ENCODE measurements at regions not wholly inside any gene's neighbourhood (a gene's known extent, or its start where the extent isn't known, plus 50 kb on each side); places are given as distances from the start of the nearest gene placed in this dataset.

DNA sequence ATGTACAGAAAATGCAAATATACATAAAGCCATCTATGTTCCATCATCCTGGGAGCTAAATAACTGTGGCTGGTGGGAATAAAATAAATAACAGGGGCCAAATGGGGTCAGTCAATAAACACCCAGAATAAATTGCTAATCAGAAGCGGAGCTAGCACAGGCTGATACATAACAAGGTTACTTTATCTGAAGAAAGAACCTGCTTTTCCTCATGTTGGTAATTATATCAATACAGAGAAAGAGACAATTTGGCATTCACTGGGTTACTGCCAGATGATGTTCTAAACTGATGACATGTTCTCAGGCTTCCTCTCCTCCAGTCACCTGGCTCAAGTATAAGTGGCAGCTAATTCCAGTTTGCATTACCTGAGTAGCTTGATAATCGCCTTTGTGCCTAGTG is 144.9 kb upstream of the CD180 start:
- Mint-ChIP-seq H3K4me1 (peaks cover 10% of the 10 kb centered on the region), H3K4me3 (no peak overlapping the region), H3K27ac (no peak overlapping the region), H3K36me3 (peaks cover 22% of the 10 kb centered on the region; the same call in 1 of the 2 replicates), H3K27me3 (ENCODE audit: low read depth) (no peaks in the 10 kb centered on the region), H3K9me3 (peaks cover 26% of the 10 kb centered on the region)
- CTCF ChIA-PET, result no interaction called here
- POLR2A ChIA-PET, result no interaction called here
- no peak for DNase-seq (ENCODE audit: low spot score)
- ATAC-seq, result no peak
- no peak for TF ChIP-seq ZSCAN18 (CRISPR knock-in tag; IDR thresholded peaks at IDR 0.05)
- TF ChIP-seq TEAD4 (CRISPR knock-in tag; IDR thresholded peaks at IDR 0.05), result no peak
- no peak for TF ChIP-seq HMGA2 (CRISPR knock-in tag; IDR thresholded peaks at IDR 0.05)
- TF ChIP-seq FOXK1 (CRISPR knock-in tag; IDR thresholded peaks at IDR 0.05), result no peak
- no peak for TF ChIP-seq ELF4 (CRISPR knock-in tag; IDR thresholded peaks at IDR 0.05; ENCODE audit: low read depth)
- TF ChIP-seq, protein P1, sequence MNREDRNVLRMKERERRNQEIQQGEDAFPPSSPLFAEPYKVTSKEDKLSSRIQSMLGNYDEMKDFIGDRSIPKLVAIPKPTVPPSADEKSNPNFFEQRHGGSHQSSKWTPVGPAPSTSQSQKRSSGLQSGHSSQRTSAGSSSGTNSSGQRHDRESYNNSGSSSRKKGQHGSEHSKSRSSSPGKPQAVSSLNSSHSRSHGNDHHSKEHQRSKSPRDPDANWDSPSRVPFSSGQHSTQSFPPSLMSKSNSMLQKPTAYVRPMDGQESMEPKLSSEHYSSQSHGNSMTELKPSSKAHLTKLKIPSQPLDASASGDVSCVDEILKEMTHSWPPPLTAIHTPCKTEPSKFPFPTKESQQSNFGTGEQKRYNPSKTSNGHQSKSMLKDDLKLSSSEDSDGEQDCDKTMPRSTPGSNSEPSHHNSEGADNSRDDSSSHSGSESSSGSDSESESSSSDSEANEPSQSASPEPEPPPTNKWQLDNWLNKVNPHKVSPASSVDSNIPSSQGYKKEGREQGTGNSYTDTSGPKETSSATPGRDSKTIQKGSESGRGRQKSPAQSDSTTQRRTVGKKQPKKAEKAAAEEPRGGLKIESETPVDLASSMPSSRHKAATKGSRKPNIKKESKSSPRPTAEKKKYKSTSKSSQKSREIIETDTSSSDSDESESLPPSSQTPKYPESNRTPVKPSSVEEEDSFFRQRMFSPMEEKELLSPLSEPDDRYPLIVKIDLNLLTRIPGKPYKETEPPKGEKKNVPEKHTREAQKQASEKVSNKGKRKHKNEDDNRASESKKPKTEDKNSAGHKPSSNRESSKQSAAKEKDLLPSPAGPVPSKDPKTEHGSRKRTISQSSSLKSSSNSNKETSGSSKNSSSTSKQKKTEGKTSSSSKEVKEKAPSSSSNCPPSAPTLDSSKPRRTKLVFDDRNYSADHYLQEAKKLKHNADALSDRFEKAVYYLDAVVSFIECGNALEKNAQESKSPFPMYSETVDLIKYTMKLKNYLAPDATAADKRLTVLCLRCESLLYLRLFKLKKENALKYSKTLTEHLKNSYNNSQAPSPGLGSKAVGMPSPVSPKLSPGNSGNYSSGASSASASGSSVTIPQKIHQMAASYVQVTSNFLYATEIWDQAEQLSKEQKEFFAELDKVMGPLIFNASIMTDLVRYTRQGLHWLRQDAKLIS (CRISPR knock-in tag; IDR thresholded peaks at IDR 0.05; ENCODE audit: borderline replicate concordance), result no peak
- TF ChIP-seq, protein P2, sequence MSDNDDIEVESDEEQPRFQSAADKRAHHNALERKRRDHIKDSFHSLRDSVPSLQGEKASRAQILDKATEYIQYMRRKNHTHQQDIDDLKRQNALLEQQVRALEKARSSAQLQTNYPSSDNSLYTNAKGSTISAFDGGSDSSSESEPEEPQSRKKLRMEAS (CRISPR knock-in tag; IDR thresholded peaks at IDR 0.05), result no peak
- TF ChIP-seq SMAD3 (CRISPR knock-in tag; IDR thresholded peaks at IDR 0.05; ENCODE audit: borderline replicate concordance), result no peak
- TF ChIP-seq ETV6 (CRISPR knock-in tag; IDR thresholded peaks at IDR 0.05), result no peak
- TF ChIP-seq CBFB (CRISPR knock-in tag; IDR thresholded peaks at IDR 0.05; ENCODE audit: low read depth), result no peak
- TF ChIP-seq FOXJ3 (CRISPR knock-in tag; IDR thresholded peaks at IDR 0.05; ENCODE audit: borderline replicate concordance), result no peak
- TF ChIP-seq ARID4B (CRISPR knock-in tag; IDR thresholded peaks at IDR 0.05; ENCODE audit: borderline replicate concordance), result no peak

GRCh38 chr5:67339219-67339767 is 142.7 kb upstream of the CD180 start:
- no peak for DNase-seq (ENCODE audit: low spot score)
- CTCF ChIA-PET, result no interaction called here
- ATAC-seq, result no peak
- Mint-ChIP-seq H3K27me3 (ENCODE audit: low read depth) (no peaks in the 10 kb centered on the region), H3K36me3 (peaks cover 5% of the 10 kb centered on the region; the same call in 1 of the 2 replicates), H3K27ac (no peak overlapping the region), H3K4me3 (no peak overlapping the region), H3K4me1 (peaks cover 3% of the 10 kb centered on the region; the same call in 1 of the 2 replicates), H3K9me3 (peaks cover 9% of the 10 kb centered on the region)
- TF ChIP-seq, protein P3, sequence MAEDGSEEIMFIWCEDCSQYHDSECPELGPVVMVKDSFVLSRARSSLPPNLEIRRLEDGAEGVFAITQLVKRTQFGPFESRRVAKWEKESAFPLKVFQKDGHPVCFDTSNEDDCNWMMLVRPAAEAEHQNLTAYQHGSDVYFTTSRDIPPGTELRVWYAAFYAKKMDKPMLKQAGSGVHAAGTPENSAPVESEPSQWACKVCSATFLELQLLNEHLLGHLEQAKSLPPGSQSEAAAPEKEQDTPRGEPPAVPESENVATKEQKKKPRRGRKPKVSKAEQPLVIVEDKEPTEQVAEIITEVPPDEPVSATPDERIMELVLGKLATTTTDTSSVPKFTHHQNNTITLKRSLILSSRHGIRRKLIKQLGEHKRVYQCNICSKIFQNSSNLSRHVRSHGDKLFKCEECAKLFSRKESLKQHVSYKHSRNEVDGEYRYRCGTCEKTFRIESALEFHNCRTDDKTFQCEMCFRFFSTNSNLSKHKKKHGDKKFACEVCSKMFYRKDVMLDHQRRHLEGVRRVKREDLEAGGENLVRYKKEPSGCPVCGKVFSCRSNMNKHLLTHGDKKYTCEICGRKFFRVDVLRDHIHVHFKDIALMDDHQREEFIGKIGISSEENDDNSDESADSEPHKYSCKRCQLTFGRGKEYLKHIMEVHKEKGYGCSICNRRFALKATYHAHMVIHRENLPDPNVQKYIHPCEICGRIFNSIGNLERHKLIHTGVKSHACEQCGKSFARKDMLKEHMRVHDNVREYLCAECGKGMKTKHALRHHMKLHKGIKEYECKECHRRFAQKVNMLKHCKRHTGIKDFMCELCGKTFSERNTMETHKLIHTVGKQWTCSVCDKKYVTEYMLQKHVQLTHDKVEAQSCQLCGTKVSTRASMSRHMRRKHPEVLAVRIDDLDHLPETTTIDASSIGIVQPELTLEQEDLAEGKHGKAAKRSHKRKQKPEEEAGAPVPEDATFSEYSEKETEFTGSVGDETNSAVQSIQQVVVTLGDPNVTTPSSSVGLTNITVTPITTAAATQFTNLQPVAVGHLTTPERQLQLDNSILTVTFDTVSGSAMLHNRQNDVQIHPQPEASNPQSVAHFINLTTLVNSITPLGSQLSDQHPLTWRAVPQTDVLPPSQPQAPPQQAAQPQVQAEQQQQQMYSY (CRISPR knock-in tag; IDR thresholded peaks at IDR 0.05), result no peak
- TF ChIP-seq ZNF512 (CRISPR knock-in tag; IDR thresholded peaks at IDR 0.05; ENCODE audit: borderline replicate concordance) (peak; percentile 75; the same call in 1 of the 2 replicates), CBFB (CRISPR knock-in tag; IDR thresholded peaks at IDR 0.05; ENCODE audit: low read depth) (no peak), ATF1 (CRISPR knock-in tag; IDR thresholded peaks at IDR 0.05) (no peak)
- TF ChIP-seq, protein P4, sequence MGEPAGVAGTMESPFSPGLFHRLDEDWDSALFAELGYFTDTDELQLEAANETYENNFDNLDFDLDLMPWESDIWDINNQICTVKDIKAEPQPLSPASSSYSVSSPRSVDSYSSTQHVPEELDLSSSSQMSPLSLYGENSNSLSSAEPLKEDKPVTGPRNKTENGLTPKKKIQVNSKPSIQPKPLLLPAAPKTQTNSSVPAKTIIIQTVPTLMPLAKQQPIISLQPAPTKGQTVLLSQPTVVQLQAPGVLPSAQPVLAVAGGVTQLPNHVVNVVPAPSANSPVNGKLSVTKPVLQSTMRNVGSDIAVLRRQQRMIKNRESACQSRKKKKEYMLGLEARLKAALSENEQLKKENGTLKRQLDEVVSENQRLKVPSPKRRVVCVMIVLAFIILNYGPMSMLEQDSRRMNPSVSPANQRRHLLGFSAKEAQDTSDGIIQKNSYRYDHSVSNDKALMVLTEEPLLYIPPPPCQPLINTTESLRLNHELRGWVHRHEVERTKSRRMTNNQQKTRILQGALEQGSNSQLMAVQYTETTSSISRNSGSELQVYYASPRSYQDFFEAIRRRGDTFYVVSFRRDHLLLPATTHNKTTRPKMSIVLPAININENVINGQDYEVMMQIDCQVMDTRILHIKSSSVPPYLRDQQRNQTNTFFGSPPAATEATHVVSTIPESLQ (CRISPR knock-in tag; IDR thresholded peaks at IDR 0.05), result no peak
- POLR2A ChIA-PET, result no interaction called here

Measured in WTC11 (cell line).